ENCODE measurements at regions not wholly inside any gene's neighbourhood (a gene's known extent, or its start where the extent isn't known, plus 50 kb on each side); places are given as distances from the start of the nearest gene placed in this dataset.

- no peaks in the 10 kb centered on the region for H3K27me3 ChIP-seq (ENCODE audit: control insufficient read depth, insufficient read depth, low read length)
- DNase-seq (ENCODE audit: low read depth), result no peak
- CTCF ChIA-PET, result no interaction called here
- POLR2A ChIA-PET, result no interaction called here
- no peak overlapping the region for H3K4me3 ChIP-seq (ENCODE audit: low read depth, low read length)
- no peaks in the 10 kb centered on the region for H3K36me3 ChIP-seq (ENCODE audit: control insufficient read depth, insufficient read depth, low read length)
- TF ChIP-seq CTCF (IDR thresholded peaks at IDR 0.05; ENCODE audit: insufficient read depth, low read depth, low read length), result no peak
Measured at GRCh38 chr22:48886604-48887393, 940.9 kb downstream of the BRD1 start.

- no peak for DNase-seq (ENCODE audit: low read depth)
- ChIA-PET CTCF (no interaction called here), POLR2A (no interaction called here)
- Histone ChIP-seq H3K36me3 (ENCODE audit: control insufficient read depth, insufficient read depth, low read length) (no peaks in the 10 kb centered on the region), H3K4me3 (ENCODE audit: low read depth, low read length) (no peak overlapping the region), H3K27me3 (ENCODE audit: control insufficient read depth, insufficient read depth, low read length) (no peaks in the 10 kb centered on the region)
- TF ChIP-seq CTCF (IDR thresholded peaks at IDR 0.05; ENCODE audit: insufficient read depth, low read depth, low read length), result no peak
Measured at GRCh38 chr22:48885919-48886305, 941.8 kb downstream of the BRD1 start.

GRCh38 chr22:48885271-48885918 lies 942.3 kb downstream of the BRD1 start:
- CTCF ChIA-PET, result no interaction called here
- H3K36me3 ChIP-seq (ENCODE audit: control insufficient read depth, insufficient read depth, low read length), result no peaks in the 10 kb centered on the region
- POLR2A ChIA-PET, result no interaction called here
- DNase-seq (ENCODE audit: low read depth), result no peak
- no peak overlapping the region for H3K4me3 ChIP-seq (ENCODE audit: low read depth, low read length)
- no peak for TF ChIP-seq CTCF (IDR thresholded peaks at IDR 0.05; ENCODE audit: insufficient read depth, low read depth, low read length)
- H3K27me3 ChIP-seq (ENCODE audit: control insufficient read depth, insufficient read depth, low read length), result no peaks in the 10 kb centered on the region

GRCh38 chr22:48884786-48885185 lies 942.9 kb downstream of the BRD1 start:
- Histone ChIP-seq H3K4me3 (ENCODE audit: low read depth, low read length) (no peak overlapping the region), H3K27me3 (ENCODE audit: control insufficient read depth, insufficient read depth, low read length) (no peaks in the 10 kb centered on the region), H3K36me3 (ENCODE audit: control insufficient read depth, insufficient read depth, low read length) (no peaks in the 10 kb centered on the region)
- no peak for DNase-seq (ENCODE audit: low read depth)
- CTCF ChIA-PET, result no interaction called here
- POLR2A ChIA-PET, result no interaction called here
- TF ChIP-seq CTCF (IDR thresholded peaks at IDR 0.05; ENCODE audit: insufficient read depth, low read depth, low read length), result no peak

GRCh38 chr22:48884324-48884723 lies 943.3 kb downstream of the BRD1 start:
- H3K27me3 ChIP-seq (ENCODE audit: control insufficient read depth, insufficient read depth, low read length), result no peaks in the 10 kb centered on the region
- no peak for DNase-seq (ENCODE audit: low read depth)
- no peak for TF ChIP-seq CTCF (IDR thresholded peaks at IDR 0.05; ENCODE audit: insufficient read depth, low read depth, low read length)
- no peak overlapping the region for H3K4me3 ChIP-seq (ENCODE audit: low read depth, low read length)
- ChIA-PET CTCF (no interaction called here), POLR2A (no interaction called here)
- no peaks in the 10 kb centered on the region for H3K36me3 ChIP-seq (ENCODE audit: control insufficient read depth, insufficient read depth, low read length)

Measured in BJ (cell line).